Stimulated activated CD8-positive, alpha-beta memory T cell treated with anti-CD3 and anti-CD28 coated beads, Interleukin-7, amount 100 ng/mL, for 1 hour (primary cell): ENCODE measurements at regions not wholly inside any gene's neighbourhood (a gene's known extent, or its start where the extent isn't known, plus 50 kb on each side); places are given as distances from the start of the nearest gene placed in this dataset.

ENCODE experiments used
- DNase-seq, 2 donors: peaks; one replicate each; pipeline ENCODE4 v3.0.0-alpha.2; 2020; ENCODE audit warnings: low read depth in 2 of 2

DNA sequence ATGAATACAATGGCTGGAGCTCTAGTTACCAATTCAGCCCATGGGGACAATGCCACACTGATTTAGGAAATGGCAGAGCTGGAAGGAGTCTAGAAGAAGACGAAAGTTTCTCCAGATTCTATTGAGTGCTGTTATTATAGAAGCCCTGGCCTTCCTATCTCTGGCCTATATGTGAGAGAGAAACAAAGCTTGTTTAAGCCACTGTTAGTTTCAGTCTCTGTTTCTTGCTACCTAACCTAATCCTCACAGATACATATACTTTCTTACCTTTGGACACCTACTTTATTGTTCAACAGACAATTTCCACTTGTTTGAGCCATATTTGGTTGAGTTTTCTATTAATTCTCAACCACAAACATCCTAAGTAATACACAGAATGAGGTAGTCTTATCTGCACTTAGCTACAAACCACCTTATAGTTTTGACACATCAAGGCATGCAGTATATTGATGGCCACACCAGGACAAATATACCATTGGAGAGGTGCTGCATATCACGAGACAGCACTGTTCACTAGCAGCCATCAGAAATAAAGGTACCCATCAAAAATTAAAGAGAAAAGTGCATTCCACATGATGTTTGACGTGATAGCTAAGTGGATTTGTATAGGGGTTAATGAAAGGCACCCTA is 190.2 kb downstream of the SMIM20 start:
- no peak for DNase-seq

DNA sequence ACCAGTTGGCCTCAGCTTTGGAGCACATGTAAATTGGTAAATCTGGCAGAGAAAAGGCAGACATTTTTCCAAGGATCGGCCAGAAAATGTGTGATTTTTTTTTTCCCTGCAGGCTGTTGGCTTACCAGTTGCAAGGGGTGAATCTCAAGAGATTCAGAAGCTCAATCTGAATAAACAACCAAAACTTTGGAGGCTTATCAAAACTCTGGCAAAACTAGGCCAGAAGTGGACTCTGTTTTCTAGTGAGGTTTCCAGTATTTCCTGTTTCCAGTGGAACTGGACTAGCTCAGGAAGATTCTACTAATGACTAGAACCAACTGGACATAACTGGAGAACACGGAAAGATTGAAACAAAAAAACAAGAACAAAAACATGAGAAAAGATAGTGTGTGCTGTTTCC is 191.3 kb downstream of the SMIM20 start:
- DNase-seq = no peak

DNA sequence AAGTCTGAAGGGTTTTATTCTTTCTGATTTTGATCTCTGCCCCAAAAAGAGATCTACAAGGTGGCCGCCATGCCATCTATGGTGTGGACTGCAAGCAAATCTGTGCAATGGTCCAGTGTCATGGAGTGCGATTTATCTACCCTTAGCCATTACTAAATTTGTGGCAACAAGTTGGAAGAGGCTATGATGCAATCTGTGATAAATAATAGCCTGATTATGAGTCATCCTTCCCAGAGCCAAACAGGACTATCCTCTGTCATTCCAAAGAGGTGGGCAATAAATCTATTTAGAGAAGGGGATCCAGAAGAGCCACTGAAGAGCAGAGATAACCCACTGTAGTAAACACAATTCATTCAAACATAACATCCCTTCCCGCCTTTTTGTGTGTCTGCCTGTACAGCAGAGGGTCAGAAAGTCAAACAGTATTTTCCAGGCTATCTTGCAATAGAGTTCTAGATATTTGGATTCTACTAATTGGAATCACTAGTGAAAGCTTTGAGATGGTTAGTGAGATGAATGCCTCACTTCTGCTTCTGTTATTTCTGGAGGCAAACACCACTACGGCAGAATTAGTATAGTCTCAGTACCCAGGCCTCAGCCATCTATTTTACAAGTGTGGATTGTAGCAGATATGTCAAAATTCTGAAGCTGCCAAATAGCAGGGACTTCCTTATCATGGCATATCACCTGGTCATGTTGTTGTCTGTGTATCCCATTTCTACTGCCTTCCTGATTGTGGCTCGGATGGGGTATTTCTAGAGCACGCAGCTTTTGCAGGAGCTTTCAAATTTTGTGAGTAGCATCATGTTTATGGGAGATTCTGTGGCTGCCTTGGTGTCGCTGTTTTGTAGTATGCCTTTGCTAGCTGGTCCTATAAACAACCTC is 192.0 kb downstream of the SMIM20 start:
- no peak for DNase-seq

DNA sequence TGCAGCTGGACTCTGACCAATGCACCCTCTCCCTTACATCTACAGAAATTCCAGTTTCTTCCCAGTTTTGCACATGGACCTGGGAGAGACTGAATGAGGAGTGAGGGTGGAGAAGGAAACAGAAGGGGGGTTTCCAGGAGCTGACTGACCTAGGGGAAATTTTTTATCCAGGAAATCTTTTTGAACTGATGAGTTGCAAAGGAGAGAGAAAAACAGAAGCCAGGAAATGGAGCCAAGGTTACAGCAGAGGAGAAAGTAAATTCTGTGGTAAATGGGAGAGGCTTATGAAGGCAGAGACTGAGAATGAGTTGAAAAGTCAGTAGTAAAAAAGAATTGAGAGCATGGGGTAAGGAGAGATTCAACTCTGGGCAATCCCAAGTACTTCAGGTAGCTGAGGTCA is 192.8 kb downstream of the SMIM20 start:
- no peak for DNase-seq

DNA sequence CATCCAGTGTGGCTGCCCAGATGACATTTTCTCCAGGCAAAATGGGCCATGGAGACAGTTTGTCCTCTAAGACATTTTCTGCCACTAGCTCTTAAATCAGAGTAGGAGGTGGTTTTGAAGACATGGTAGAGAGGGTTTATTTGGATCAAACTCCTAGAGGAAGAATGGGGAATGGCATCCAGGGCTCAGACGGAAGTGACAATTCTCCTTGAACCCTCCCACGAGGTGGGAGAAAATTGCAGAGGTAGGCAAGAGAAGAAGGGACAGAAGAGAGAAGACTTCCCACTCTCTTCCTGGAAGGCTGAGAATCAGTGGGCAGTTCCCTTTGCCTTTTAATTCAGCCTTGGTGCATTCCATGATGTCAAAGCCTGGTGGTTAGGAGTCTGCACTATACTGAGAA is 194.0 kb downstream of the SMIM20 start:
- DNase-seq = no peak

DNA sequence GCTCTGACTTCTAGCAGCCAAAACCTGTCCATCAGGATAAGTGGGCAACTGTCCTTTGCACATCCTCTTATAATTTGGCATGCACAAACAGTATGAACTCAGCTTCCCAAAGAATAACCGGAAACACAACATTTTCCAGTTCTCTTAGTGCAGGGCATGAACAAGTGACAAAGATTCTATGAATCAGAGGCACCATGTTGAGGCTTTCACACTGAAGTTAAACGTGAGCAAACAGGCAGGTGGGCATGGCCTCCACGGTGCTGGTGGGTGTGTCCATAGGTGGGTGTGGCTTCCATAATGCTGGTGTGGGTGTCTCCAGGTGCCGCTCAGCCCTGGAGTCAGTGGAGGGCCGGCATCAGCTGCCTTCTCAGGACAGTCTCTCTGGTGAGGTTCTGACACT is 196.5 kb downstream of the SMIM20 start:
- DNase-seq = no peak

DNA sequence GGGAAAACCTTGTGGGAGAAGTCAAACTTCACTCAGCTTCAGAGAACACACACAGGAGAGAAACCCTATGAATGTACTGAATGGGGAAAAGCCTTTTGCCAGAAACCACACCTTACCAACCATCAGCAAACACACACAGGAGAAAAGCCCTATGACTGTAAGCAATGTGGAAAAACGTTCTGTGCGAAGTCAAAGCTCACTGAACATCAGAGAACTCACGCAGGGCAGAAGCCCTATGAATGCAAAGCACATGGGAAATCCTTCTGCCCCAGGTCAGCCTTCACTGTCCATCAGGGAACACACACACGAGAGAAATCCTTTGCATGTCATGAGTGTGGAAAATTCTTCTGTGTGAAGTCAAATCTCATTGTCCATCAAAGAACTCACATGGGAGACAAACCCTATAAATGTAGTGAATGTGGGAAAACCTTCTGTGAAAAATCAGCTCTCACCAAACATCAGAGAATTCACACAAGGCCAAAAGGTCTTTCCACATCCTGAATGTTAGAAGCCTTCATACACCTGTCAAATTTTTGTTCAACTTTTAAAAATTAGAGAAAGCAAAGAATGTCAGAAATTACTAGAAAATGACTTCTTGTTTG is 199.4 kb downstream of the SMIM20 start:
- no peak for DNase-seq

DNA sequence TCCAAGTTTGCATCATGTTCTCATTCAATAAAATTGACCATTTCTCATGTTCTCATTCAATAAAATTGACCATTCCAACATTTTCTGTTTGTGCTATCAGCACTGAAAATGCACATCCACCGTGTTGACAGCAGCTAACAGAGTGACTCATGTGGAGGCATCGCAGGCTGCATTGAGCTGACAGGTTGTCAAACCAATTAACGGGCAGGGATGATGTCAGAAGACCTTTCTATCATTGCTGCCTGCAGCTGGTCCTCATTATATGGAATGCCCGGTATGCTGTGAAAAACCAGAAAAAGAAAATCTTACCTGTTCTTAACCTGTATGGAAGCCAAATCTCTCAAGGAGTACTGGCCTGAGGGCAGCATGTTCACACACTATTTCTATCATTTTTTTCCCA is 202.0 kb downstream of the SMIM20 start:
- no peak for DNase-seq

DNA sequence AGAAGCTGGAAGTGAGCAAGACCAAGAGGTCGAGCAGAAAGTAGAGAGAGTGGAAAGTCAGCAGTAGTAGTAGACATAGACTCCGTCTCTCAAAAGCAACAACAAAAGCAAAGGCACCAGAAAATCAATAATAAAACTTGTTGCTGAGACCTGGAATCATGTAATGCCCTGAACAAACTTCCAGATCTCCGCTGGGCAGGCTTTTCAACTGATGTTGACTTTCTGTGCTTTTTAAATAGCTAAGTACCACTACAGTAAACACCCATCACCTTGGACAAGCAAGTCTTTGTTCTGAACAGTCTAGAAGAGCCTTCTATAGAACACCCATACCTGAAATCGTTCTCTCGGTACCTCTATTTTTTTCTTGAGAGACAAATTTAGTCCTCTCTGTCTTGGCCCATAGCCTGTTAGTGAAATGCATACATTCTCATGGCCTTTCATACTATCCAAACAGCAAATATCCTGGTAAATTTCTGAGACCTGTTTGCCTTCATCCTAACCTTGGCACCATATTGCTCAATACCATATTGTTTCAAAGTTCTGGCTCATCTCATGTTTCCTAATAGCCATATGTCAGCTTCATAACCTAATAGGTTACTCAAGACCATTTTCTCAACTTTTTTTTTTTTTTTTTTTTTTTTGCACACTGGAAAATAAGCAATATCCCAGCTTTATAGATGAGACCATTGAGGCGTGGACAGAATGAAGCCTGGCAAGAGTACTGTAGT is 200.6 kb upstream of the RBPJ start:
- no peak for DNase-seq

DNA sequence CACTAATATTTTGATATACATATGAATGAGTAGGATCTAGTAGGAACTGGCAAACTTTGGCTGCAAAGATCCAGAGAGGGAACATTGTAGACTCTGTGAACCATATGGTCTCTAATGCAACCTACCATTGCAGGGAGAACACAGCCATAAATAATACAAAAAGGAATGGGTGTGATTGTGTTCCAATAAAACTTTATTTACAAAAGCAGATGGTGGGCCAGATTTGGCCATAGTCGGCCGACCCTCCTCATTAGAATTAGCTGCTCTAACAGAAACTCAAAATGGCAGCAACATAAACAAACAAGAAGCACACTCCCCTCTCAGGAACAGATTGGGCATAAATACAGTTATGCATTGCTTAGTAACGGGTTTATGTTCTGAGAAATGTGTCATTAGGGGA is 198.1 kb upstream of the RBPJ start:
- DNase-seq = no peak

DNA sequence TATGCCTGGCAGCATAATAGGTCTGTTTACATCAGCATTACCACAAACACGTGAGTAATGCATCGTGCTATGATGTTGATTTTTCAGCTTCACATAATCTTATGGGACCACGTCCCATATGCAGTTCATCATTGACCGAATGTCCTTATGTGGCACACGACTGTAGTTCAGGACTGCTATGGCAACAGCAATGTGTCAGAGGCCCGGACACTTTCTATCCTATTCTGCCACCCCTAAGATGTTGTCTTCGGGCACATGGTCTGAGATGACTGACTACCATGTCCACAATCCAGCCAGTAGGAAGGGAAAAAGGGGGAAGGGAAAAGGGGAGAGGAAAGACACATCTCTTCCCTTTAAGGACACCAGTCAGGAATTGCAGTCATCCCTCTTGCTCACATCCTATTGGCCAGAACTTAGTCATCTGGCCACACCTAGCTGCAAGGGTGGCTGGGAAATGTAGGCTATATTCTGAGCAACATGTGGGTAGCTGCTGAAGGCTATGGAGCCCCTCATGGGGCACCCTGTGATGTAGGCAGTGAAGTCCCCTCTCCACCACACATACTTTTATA is 196.0 kb upstream of the RBPJ start:
- DNase-seq = no peak

DNA sequence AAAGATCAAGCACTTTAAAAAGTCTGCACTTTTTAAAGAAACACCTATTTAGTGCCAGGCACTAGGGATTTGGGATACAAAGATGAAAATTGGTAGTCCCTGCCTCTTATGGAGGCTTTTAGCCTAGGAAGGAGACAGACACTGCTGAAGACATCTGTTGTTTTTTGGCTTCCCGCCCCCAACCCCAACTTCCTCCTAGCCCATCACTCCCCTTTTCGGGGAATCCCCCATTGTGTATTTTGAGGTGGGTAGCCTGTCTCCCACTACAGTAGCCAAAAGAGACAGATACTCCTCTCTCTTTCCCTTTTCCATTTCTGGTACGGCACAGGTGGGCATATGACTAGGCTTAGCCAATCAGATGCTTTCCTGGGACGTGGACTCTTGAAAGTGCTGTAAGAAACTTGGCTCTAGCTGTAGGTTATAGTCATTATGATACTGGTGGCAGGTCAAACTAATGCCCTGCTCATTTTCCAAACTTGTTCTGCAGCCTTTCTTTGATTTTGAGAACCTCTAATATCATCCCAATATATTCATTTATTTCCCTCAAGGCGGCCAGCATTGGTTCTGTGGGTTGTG is 194.6 kb upstream of the RBPJ start:
- DNase-seq = no peak

DNA sequence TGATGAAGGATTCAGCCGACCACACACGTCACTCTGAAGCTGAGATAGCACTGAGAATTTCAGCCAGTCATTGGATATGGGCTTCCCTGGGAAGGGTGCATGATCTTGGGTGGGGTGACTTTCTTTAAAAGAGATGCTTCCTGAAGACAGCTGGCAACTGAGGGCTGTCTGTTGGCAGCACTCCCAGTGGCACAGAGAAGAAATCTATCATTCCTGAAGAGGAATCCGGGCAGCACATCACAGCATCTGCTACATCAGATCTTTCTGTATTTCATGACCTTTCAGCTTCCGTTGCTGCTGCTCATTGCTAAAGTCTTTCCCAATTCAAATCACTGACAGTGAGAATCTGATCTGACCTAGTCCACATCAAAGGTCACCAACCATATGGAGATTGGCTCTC is 193.8 kb upstream of the RBPJ start:
- DNase-seq = no peak

DNA sequence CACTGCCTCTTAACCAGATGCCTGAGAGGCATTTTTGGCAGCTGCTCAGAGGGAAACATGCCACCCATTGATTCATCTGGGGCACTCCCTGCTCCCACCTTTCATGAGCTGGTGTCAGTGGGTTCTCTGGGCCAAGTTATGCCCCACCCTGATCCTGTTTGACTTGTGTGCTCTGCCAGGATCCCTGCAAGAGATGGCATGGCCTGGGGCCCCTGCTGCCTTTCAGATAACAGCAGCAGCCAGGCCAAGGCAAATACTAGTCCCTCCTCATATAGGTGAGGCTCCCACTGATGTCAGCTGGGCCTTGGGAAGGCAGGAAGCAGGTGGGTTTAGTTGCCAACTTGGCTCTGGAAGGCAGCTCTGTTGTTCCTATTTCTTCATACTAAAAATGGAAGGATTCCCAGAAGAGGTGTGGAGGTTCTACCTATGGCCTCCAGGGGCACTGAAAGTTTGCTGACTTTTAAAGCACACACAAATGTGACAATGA is 192.9 kb upstream of the RBPJ start:
- DNase-seq = no peak

DNA sequence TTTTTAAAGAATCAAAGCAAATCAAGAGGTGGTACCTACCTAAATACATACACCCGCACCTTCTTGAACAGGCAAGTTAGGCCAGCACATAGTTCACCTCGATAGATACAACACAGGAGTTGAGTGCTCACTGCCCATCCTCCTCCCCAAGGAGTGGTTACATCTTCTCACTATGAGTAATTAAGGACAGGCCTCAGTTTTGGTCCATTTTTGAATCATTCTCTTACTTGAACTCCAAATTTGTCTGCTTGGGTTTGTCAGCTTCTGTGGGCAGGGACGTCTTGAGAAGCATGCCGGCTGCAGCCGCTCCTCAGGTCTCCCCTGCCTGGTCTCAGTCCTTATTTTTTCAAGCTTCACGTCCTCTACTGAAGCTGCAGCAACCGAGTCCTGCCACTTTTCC is 190.6 kb upstream of the RBPJ start:
- DNase-seq = no peak

DNA sequence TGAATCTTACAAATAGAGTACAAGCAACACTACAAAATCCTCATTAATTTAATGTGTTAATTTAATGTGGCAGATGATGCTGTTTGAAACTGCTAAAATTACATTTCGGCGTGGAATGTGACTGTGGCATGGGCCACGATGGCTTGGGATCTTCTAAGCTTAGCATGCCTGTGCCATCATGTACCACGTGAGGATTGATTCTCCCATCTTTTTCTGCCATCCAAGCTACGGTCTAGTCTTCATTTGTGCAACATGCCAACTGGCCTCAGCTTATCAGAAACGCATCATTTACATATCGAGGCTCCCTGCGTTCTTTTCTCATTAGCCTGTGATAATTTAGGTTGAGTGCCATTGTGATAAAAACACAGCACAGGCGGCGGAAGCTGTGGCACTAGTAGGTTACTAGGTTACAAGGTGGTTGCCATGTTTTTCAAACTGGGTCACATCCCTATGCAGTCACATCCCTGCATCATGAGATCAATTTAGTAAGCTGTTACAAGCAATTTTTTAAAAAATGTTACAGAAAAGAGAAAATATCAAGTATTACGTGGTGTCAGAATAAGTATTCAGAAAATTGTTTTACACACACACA is 189.9 kb upstream of the RBPJ start:
- DNase-seq = no peak

DNA sequence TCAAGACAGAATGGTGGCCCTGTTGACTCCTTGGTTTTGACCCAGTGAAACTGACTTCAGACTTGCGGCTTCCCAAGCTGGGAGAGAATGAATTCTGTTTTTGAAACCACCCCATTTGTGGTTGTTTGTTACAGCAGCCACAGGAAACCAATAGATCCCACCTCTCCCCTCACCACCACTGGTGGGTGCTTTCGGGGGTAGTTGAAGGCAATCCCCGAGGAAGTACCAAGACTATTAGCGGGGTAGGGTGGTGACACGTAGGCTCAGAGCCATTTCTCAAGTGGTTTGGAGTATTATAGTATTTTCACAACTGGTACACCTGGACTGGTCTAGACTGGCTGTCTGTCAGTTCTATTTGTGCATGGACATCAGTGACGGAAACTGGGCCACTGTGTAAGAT is 189.1 kb upstream of the RBPJ start:
- peak; percentile 5 to 12 for DNase-seq

DNA sequence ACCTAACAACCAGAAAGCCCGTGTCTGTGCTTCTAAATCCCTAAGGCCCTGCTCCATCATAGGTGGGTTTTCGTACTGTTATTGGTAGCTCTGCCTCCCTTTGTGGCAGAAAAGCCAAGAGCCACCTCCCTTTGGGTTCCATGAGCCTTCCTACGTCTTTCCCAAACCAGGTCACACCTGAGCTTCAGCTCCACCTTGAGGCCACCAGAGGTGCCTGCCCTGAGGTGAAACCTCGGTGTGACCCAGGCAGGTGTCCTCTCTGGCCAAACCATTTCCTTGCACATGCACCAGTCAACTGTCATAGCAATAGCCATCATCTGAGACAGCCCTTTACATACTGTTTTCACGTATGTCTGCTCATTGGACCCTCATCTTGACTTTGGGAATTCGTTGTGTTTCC is 188.0 kb upstream of the RBPJ start:
- DNase-seq = no peak

DNA sequence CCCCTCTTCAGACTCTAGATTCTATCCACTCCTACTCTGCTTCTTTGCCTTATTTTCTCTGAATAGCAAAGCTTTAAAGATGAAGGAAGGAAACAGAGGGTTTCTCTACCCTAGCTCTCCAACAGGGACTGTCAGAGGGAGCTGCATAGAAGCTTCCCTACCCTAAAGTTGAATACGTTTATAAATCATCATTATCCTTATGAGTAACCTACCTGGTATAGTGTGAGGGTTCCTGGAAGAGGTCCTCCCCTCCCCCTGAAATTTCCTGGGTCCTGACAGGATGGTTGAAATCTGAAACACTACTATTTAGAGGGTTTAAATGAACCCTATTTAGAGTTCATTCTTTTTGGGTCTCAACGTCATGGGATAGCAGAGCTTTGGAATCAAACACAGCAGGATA is 187.0 kb upstream of the RBPJ start:
- no peak for DNase-seq

DNA sequence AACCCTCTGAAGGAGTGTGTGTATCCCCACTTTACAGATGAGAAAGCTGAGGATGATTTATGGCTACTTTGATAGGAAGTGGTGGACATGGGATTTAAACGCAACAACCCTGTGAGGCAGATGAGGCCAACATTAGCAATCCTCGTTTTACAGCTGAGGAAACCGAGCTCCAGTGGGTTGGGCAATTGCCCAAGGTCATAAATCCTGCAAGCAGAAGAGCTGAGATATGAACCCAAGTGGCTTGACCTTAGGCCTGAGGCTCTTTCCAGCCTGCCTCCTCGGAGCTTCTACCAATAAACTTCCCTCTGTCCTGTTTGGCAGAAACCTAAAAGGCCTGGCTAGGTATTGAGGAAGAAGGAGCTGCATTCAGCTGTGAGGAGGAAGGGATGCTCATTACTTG is 185.5 kb upstream of the RBPJ start:
- no peak for DNase-seq

DNA sequence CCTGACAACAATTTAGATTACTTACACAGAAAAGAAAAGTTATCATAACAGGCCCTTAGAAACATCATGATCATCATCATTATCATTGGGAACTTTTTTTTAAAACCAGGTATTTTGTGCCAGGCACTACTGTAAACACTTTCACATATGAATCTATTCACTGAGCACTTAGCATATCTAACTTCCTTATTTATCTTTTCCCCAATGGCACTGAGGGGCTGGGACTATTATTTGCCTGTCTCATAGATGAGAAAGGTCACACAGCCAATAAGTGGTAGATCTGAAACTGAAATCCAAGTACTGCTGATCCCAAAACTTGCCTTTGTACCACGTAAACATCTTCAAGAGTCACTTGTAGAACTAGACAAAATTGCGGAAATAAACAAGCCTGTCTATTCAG is 184.2 kb upstream of the RBPJ start:
- no peak for DNase-seq
